ENCODE measurements at regions not wholly inside any gene's neighbourhood (a gene's known extent, or its start where the extent isn't known, plus 50 kb on each side); places are given as distances from the start of the nearest gene placed in this dataset.

- no peak for DNase-seq
These were observed 65.1 kb upstream of the FBRSL1 start for GRCh38 chr12:132424811-132425210.

DNA sequence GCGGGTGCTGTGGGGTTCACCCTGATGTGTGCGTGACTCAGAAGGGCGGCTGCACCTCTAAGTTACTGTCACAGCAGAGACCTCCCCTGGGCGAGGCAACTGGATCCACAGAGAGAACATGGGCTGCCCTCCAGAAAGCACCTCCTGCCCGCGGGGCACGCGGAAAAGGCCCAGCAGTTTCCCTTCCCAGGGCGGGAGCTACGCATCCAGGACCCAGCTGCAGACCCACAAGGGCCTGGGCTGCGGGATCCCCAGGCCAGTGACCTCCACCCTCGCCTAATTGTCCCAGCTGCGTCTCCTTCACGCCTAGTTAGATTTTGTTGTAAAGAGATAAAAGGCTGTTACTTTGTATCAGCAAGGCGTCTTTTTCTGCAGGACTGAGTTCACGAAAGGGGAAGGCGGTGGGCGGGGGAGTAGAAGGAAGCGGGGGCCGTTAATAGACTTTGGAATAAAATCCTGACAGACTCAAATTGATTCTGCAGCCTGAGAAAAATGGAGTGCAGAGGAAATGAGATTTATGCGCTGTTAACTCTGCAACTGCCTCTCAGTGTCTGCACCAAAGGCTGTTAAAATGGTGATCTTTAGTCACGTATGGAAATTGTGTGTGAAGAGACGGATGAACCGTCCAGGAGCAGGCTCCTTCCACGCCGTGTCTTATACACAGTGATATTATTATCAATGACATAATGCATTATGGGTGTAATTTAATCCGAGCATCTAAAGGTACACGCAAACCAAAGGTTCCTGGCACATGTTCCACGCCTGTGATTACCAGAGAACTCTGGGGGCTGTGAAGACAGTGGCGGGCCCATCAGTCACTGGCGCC is 65.9 kb upstream of the FBRSL1 start:
- no peak for DNase-seq

DNA sequence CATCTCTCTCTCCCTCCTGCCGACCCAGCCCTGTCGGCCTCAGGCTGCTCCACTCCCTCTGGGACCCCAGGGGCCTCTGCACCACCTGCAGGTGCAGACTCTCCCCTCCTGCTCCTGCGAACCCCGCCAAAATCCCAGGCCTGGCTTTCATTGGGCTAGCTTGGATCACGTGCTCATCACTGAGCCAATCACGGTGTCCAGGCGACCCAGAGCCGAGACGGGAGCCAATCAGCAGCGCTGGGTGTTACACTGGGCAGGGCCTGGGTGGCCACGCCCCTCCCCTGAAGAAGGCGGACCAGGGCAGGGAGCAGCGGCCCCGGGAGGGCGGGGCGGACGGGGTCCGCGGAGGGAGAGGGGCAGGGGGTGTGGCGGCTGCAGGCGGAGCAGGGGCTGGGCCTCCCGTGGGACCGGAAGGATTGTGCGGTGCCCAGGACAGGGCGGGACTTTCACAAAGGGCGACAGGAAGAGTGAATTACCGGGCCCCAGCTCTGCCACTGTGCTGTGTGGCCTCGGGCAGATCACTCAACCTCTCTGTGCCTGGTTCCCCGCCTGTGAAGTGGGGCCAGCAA is 66.6 kb upstream of the FBRSL1 start:
- DNase-seq, result no peak

DNA sequence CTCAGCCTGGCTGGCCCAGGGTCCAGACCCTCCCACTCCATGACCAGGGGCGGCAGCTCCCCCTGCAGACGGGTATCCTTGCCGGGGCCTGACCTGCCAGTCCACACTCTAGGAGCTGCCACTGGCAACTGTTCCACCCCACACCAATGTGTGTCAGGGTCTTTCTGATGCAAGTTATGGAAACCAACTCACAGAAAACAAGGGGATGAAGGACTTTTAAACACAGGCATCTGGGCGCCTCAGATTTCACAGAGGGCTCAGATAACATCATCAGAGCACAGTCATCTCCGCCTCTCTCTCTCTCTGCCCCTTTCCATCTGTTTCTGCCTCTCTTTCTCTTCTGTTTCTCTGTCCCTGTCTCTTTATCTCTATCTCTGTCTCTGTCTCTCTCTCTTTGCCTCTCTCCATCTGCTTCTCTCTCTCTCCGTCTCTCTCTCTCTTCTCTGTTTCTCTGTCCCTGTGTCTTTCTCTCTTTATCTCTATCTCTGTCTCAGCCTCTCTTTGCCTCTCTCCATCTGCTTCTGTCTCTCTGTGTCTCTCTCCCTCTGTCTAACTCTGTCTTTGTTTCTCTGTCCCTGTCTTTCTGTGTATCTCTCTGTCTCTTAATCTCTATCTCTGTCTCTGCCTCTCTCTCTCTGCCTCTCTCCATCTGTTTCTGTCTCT is 67.4 kb upstream of the FBRSL1 start:
- no peak for DNase-seq

GRCh38 chr12:132422040-132422380 is 67.9 kb upstream of the FBRSL1 start:
- no peak for DNase-seq

GRCh38 chr12:132419631-132420246 is 70.2 kb upstream of the FBRSL1 start:
- no peak for DNase-seq

DNA sequence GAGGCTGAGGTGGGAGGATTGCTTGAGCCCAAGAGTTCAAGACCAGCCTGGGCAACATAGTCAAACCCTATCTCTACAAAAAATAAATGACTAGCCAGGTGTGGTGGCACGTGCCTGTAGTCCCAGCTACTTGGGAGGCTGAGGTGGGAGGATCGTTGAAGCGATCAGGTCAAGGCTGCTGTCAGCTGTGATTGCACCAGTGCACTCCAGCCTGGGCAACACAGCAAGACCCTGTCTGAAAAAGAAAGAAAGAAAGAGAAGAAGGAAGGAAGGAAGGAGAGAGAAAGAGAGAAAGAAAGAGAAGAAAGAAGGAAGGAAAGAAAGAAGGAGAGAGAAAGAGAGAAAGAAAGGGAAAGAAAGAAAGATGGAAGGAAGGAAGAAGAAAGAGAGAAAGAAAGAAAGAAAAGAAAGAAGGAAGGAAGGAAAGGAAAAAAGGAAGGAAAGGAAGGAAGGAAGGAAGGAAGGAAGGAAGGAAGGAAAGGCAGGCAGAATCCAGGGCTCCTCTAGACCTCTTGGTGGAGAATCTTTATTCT is 71.5 kb upstream of the FBRSL1 start:
- no peak for DNase-seq

DNA sequence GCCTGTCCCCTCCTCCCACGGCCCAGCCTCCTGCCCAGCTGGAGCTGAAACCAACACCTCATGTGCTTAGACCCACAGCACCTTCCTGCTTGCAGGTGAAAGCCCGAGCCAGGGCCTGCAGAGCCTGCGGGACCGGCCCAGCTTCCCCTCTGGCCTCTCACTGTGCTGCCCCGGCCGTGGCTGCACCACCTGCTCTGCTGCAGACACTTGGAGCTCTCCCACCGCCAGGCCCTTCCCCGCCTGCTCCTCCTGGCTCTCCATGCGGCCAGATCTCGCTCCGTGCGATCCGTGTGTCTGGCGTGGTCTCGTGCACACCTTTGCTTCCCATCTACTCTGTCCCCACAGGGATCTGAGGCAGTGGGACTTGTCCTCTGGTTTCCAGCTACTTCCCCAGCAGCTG is 72.2 kb upstream of the FBRSL1 start:
- no peak for DNase-seq

GRCh38 chr12:132416827-132417226 is 73.1 kb upstream of the FBRSL1 start:
- DNase-seq, result no peak

GRCh38 chr12:132416121-132416673 is 73.8 kb upstream of the FBRSL1 start:
- no peak for DNase-seq

DNA sequence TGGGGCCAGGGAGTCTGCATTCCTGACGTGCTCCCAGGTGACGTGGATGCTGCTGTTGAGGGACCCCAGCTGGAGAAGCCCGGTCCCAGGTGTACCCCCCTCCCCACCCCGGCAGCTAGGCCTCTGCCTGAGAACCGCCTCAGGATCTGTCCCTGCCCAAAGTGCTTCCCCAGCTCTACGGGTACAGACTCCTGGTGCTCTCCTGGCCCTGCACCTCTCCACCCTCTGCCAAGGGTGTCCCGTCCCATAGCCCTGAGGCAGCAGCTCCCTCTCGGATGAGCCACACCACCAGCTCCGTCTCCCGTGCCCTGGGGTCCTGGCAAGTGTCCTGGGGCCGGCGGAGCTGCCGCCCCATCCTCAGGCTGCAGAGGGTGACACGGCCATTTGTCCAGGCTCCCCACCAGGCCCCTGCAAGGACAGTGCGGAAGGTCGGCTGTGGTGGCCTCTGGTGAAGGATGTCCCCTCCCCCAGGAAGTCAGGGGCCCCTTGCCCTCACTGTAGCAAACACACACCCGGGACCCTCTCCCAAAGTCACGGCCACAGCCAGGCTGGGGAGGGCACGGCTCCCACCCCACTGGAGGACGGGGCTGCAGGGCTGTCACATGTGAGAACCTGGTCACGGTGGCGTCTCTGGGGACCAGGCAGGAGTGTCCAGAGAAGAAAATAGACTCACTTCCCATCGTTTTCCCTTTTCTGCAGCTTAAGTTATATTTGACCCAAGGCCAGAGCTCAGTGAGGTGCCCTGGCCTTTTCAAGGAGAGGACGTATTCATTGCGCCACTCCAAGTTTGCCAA is 74.4 kb upstream of the FBRSL1 start:
- DNase-seq, result no peak

DNA sequence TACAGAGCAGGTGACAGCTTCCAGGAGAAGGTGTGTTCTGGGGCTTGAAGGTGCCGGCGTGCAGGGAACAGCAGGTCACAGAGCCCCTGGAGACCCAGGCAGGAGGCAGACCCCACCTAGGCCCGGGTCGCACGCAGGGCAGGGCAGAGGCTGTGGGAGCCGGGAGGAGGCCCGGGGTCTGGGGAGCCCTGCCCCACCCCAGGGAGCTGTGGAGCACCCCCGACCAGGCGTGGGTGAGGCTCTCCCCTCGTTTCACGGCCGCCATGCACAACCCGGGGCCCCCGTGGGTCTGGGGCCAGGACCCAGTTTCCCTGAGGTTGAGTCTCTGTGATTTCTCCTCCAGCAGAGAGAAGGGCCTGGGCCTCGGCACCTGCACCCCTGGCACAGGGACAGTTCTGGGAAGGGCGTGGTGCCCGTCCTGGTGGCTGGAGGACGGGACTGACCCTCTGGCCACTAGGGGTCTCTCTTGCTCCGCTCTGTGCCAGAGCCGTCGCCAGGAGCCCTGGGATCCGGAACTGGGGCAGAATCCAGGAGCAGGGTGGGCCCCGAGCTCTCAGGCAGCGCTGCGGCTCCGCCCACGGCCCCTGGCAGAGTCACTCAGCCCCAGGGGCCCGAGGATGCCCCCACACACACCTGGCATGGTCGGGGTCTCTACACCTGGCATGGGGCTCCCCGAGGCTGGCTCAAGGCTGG is 75.2 kb upstream of the FBRSL1 start:
- DNase-seq, result peak; percentile 65

DNA sequence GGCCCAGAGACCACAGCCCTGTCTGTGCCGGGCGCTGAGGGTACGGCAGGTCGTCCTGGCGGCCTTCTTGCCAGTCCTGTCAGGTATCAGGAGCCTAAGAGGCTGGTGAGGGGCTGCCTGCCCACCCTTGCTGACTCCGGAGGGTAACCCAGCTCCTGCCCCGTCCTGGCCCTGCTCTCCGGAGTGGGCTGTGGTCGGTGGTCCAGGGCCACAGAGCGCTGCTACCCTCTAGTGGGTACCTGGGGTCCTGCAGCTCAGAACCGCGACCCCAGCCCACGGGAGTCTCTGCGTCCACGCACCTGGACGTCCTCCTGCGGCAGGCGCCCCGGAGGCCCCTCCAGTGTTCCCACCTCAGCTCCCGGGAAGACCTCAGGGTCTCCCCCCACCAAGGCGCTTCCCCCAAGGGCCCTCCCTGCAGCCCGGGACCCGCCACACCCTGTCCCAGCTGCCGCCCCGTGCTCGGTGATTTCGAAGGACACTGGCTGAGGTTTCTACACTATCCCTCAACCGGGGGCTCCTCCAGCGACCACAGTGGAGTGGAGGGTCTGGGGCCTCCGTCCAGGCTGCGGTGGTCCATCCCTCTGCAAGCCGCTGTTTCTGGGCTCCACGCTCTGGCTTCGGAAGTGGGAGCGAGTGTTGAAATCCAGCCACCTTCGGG is 75.9 kb upstream of the FBRSL1 start:
- DNase-seq, result no peak

DNA sequence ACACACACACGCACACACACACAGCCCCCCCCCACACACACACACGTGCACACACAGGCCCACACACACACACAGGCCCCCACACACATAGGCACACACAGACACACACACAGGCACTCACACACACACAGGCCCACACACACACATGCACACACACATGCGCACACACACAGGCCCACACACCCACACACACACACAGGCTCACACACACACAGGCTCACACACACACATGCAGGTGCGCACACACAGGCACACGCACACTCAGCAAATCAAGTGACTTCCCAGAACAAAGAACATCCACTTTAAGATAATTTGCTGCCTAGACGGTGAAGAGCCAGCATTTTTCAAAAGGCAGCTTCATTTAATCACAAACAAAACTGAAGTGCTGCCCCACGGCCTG is 78.5 kb upstream of the FBRSL1 start:
- no peak for DNase-seq

DNA sequence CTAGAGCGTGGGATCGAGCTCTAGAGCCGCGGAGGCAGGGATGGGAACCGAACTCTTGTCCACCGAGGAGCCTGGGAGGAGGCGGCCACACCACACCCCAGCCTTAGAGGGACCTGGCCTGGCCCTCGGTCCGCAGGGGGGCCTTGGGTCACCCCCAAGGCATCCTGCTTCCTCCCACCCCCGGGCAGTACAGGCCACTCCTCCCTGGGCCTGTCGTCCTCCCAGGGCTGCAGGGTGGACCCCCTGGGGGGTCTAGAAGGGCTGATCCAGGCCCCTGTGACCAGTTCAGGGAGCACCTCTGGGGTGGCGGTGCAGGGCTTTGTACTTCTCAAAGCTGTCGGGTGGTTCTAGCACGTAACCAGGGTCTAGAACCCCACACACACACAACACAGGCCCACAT is 79.1 kb upstream of the FBRSL1 start:
- DNase-seq, result no peak

DNA sequence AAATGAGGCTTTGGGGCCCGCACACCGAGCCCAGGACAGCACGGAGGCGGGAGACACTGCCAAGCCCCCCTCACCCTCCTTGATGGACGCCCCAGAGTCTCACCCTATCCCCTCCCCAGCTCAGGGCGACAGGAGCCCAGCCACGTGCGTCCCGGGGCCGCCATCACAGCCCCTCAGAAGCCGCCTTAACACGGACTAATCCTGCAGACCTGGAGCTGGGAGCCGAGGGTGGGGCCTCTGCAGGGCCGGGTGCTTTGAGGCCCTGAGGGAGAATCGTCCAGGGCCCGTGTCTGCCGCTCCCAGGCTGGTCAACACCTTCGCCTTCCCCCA is 79.7 kb upstream of the FBRSL1 start:
- DNase-seq, result no peak

DNA sequence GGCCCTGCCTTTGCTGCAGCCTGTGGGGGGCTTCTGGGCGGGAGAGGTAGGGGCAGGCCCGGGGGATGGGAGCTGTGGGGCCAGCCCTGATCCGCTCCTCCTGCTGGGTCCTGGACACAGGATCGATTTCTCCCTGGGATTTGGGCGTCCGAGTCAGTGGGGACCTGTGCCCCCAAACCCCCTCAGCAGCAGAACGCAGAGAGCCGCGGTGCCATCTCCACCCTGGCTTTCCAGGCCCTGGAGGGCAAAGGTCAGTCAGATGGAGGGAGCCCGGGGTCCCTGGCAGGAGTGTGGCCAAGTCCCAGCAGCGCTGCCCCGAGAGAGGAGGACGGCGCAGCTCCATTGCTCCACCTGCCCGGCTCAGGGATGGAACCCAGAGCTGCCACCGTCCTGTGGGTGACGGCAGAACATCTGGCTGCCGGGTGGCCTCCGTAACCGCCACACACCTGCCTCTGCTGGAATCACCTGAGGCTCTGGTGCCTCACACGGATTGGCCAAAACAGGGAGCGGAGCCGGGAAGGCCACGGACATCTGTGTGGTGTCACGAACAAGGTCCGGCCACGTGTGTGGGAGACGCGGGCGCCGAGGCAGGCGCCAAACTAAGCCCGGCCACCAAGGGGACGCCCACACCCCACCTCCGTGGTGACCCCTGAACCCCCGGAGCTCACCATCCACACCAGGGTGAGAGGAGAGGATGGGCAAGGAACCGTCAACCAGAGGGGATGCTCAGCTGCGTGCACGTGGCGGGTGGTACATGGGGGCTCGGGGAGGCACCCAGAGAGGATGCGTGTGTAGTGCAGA is 80.3 kb upstream of the FBRSL1 start:
- no peak for DNase-seq

DNA sequence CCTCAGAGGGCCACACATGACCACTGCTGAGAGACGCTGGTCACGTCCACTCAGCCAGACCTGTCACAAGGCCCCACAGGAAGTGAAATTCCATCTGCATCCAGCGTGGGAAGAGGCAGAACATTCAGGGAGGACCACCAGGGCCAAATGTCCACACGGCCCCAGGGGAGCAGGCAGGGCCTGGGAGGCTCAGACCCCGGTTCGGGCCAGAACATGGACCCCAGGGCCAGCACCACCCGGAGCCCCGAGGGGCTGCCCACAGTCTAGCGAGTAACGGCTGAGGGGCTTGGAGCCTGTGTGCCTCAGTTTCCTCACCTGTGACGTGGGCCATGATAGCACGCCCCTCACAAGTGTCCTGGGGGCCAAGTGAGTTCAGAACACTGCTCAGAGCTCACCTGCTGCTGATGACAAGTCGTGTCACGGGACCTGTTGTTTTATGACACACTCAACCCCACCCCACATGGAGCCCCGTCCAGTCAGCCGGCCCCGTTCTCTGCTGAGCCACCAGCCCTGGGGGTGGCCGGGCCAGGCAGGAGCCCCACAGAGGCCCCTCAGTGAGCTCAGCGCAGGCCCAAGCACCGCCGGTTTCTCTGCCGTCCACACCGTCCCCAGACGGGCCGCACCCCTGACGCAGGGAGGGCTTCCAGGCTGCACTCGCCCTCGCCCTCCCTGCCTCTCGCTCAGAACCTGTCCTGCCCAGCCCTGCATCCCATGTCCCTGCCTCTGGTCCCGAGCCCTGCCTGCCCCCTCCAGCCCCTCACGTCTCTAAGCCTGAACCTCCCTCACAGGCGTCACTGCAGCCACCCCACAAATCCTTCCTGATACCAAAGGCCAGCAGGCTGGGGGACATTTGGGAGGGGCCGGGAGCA is 79.5 kb upstream of the GALNT9 start:
- no peak for DNase-seq

- DNase-seq, result no peak
These were observed 78.6 kb upstream of the GALNT9 start for GRCh38 chr12:132407992-132408391.
